ENCODE measurements at regions not wholly inside any gene's neighbourhood (a gene's known extent, or its start where the extent isn't known, plus 50 kb on each side); places are given as distances from the start of the nearest gene placed in this dataset.
"Not testable (repeated sequence)": the region's sequence is repeated elsewhere in the genome, so short reads cannot be mapped to it uniquely, and the experiment has no call there.

GRCh38 chr3:4084271-4084670 is 218.9 kb upstream of the SETMAR start:
- H3K4me3 Mint-ChIP-seq, result no peak overlapping the region
- no peak overlapping the region for H3K4me3 ChIP-seq (replicated peaks in 1 of 3; ENCODE audit: low read depth in 2 of 3, low read length in 3 of 3)
- no peak overlapping the region for H2AFZ ChIP-seq (ENCODE audit: insufficient read depth, low read depth, low read length, poor library complexity, severe bottlenecking)
- H3K4me1 ChIP-seq (ENCODE audit: control insufficient read depth in 1 of 2, insufficient read depth in 2 of 2, low read length in 2 of 2), result peaks cover 0 to 5% of the 10 kb centered on the region in 2 donors
- H3K27ac Mint-ChIP-seq, result no peak overlapping the region
- peaks cover 11% of the 10 kb centered on the region for H3K4me1 Mint-ChIP-seq
- DNase-seq, result no peak
- intact Hi-C loops (cut with micrococcal nuclease), result no loop called here
- H3K27ac ChIP-seq (ENCODE audit: low read depth in 1 of 2, low read length in 2 of 2), result no peak overlapping the region
- no peak overlapping the region for H3K4me2 ChIP-seq (replicated peaks; ENCODE audit: extremely low read depth, low read length, poor library complexity, severe bottlenecking)
- no peaks in the 10 kb centered on the region for H3K79me2 ChIP-seq (ENCODE audit: insufficient read depth, low read length)
- no peak overlapping the region for H3K9ac ChIP-seq (ENCODE audit: insufficient read depth, low read length, poor library complexity, severe bottlenecking)
- no peaks in the 10 kb centered on the region for H3K36me3 Mint-ChIP-seq
- TF ChIP-seq CTCF (IDR thresholded peaks at IDR 0.05), result no peak
- no peaks in the 10 kb centered on the region for H4K20me1 ChIP-seq (ENCODE audit: insufficient read depth, low read length)
- no peaks in the 10 kb centered on the region for H3K9me3 ChIP-seq (replicated peaks in 1 of 2; ENCODE audit: control insufficient read depth in 1 of 2, insufficient read depth in 1 of 2, low read length in 2 of 2)
- H3K36me3 ChIP-seq (replicated peaks in 1 of 2; ENCODE audit: control insufficient read depth in 1 of 2, insufficient read depth in 2 of 2, low read length in 2 of 2), result no peaks in the 10 kb centered on the region
- peaks cover 0 to 2% (median 0%) of the 10 kb centered on the region in 3 donors for H3K27me3 Mint-ChIP-seq (ENCODE audit: low read depth in 3 of 3)
- H3K9me3 Mint-ChIP-seq, result no peaks in the 10 kb centered on the region
- no peaks in the 10 kb centered on the region for H3K27me3 ChIP-seq (ENCODE audit: control insufficient read depth in 2 of 2, insufficient read depth in 2 of 2, low read length in 2 of 2)

- H3K9me3 Mint-ChIP-seq; H3K4me1 Mint-ChIP-seq; H3K27ac Mint-ChIP-seq; H3K9me3 ChIP-seq (replicated peaks in 1 of 2; ENCODE audit: control insufficient read depth in 1 of 2, insufficient read depth in 1 of 2, low read length in 2 of 2); H3K4me2 ChIP-seq (replicated peaks; ENCODE audit: extremely low read depth, low read length, poor library complexity, severe bottlenecking); H3K4me3 Mint-ChIP-seq; H3K79me2 ChIP-seq (ENCODE audit: insufficient read depth, low read length); H2AFZ ChIP-seq (ENCODE audit: insufficient read depth, low read depth, low read length, poor library complexity, severe bottlenecking); H3K27me3 Mint-ChIP-seq (ENCODE audit: low read depth in 3 of 3); DNase-seq; H3K27ac ChIP-seq (ENCODE audit: low read depth in 1 of 2, low read length in 2 of 2); H3K4me3 ChIP-seq (replicated peaks in 1 of 3; ENCODE audit: low read depth in 2 of 3, low read length in 3 of 3); intact Hi-C loops (cut with micrococcal nuclease); H3K36me3 Mint-ChIP-seq; H3K9ac ChIP-seq (ENCODE audit: insufficient read depth, low read length, poor library complexity, severe bottlenecking); H3K36me3 ChIP-seq (replicated peaks in 1 of 2; ENCODE audit: control insufficient read depth in 1 of 2, insufficient read depth in 2 of 2, low read length in 2 of 2); H4K20me1 ChIP-seq (ENCODE audit: insufficient read depth, low read length); H3K4me1 ChIP-seq (ENCODE audit: control insufficient read depth in 1 of 2, insufficient read depth in 2 of 2, low read length in 2 of 2); H3K27me3 ChIP-seq (ENCODE audit: control insufficient read depth in 2 of 2, insufficient read depth in 2 of 2, low read length in 2 of 2): not testable (repeated sequence)
- no CpG with 5 or more reads among the region's 3 CpGs for WGBS (ENCODE audit: insufficient coverage)
Measured at GRCh38 chr3:4086662-4087061, 216.5 kb upstream of the SETMAR start.
